SK-N-SH treated with all-trans-retinoic acid at 6 μM for 48 hours (cell line): ENCODE measurements at regions not wholly inside any gene's neighbourhood (a gene's known extent, or its start where the extent isn't known, plus 50 kb on each side); places are given as distances from the start of the nearest gene placed in this dataset.

Experiments used
- PATZ1 ChIP-seq: fragments of 250-450 bp; sonication (Bioruptor Pico); IDR thresholded peaks from 2 replicates; pipeline ENCODE4 v1.8.0; 2020; ENCODE audit warnings: mild to moderate bottlenecking, moderate library complexity, borderline replicate concordance
- PPARA ChIP-seq: fragments of 250-450 bp; sonication (Bioruptor Pico); IDR thresholded peaks from 2 replicates; pipeline ENCODE4 v1.5.0; 2020; ENCODE audit warnings: mild to moderate bottlenecking, borderline replicate concordance
- RARB ChIP-seq: fragments of 250-450 bp; sonication (Bioruptor Pico); IDR thresholded peaks from 2 replicates; pipeline ENCODE4 v1.8.0; 2021; ENCODE audit warnings: mild to moderate bottlenecking, moderate library complexity
- TOX ChIP-seq: fragments of 250-450 bp; sonication (Bioruptor Pico); IDR thresholded peaks from 2 replicates; pipeline ENCODE4 v1.8.0; 2021; ENCODE audit warnings: mild to moderate bottlenecking, moderate library complexity, borderline replicate concordance
- ZNF565 ChIP-seq: fragments of 450-650 bp; formaldehyde crosslinking; conservative IDR thresholded peaks from 2 replicates; pipeline ENCODE4 v1.5.0; 2020; ENCODE audit warnings: low read depth, mild to moderate bottlenecking, moderate library complexity

- no peak for TF ChIP-seq PPARA (CRISPR knock-in tag)
- TF ChIP-seq TOX (CRISPR knock-in tag), result no peak
- TF ChIP-seq RARB (CRISPR knock-in tag), result no peak
- TF ChIP-seq ZNF565 (CRISPR knock-in tag), result no peak
- no peak for TF ChIP-seq PATZ1 (CRISPR knock-in tag)
These were observed 464.4 kb downstream of the SHQ1 start for GRCh38 chr3:72383883-72384282.
